GM23338 (cell line): ENCODE measurements at regions not wholly inside any gene's neighbourhood (a gene's known extent, or its start where the extent isn't known, plus 50 kb on each side); places are given as distances from the start of the nearest gene placed in this dataset.

Experiments
- CREB1 ChIP-seq: fragments of 250-450 bp; sonication (Bioruptor Pico); IDR thresholded peaks from 2 replicates; pipeline ENCODE4 v1.5.0; 2020; ENCODE audit warnings: low read depth, mild to moderate bottlenecking, moderate library complexity
- EZH2 ChIP-seq: fragments of 200-600 bp; sonication (generic); IDR thresholded peaks from one replicate; pipeline ENCODE4 v1.8.0; 2017; ENCODE audit warnings: antibody characterized with exemption, mild to moderate bottlenecking, low read depth; ENCODE audit not compliant: unreplicated experiment
- EZH2phosphoT487 ChIP-seq: fragments of 200-600 bp; sonication (generic); IDR thresholded peaks from one replicate; pipeline ENCODE4 v1.8.1; 2018; ENCODE audit warnings: antibody characterized with exemption; ENCODE audit not compliant: unreplicated experiment
- JUNB ChIP-seq: IDR thresholded peaks from one replicate; pipeline ENCODE4 v1.6.1; 2016; ENCODE audit warnings: antibody characterized with exemption; ENCODE audit not compliant: unreplicated experiment
- NANOG ChIP-seq: IDR thresholded peaks from 2 replicates; pipeline ENCODE4 v1.6.1; 2016; ENCODE audit warnings: antibody characterized with exemption, borderline replicate concordance
- POLR2AphosphoS5 ChIP-seq: IDR thresholded peaks from 2 replicates; pipeline ENCODE4 v1.6.1; 2016; ENCODE audit warnings: antibody characterized with exemption, low read depth
- STAT1 ChIP-seq: IDR thresholded peaks from one replicate; pipeline ENCODE4 v1.6.1; 2016; ENCODE audit warnings: antibody characterized with exemption; ENCODE audit not compliant: unreplicated experiment
- ZNF114 ChIP-seq: fragments of 250-450 bp; sonication (Bioruptor Pico); IDR thresholded peaks from 2 replicates; pipeline ENCODE4 v1.5.0; 2020; ENCODE audit warnings: mild to moderate bottlenecking, moderate library complexity
- ZNF331 ChIP-seq: fragments of 250-450 bp; sonication (Bioruptor Pico); IDR thresholded peaks from 2 replicates; pipeline ENCODE4 v1.5.0; 2020; ENCODE audit warnings: low read depth, mild to moderate bottlenecking, moderate library complexity
- TF ChIP-seq, protein P1 (sequence below), 2 experiments: fragments of 200-600 bp in 1 of 2; sonication (generic) in 1 of 2; conservative IDR thresholded peaks; 2 replicates each; pipeline versions ENCODE4 v1.5.1 to v1.6.1; 2016 to 2017; ENCODE audit warnings: antibody characterized with exemption in 2 of 2, low read depth in 2 of 2, mild to moderate bottlenecking in 2 of 2, moderate library complexity in 1 of 2
- TF ChIP-seq, protein P2 (sequence below): IDR thresholded peaks from 2 replicates; pipeline ENCODE4 v1.6.1; 2016; ENCODE audit warnings: antibody characterized with exemption
- TF ChIP-seq, protein P3 (sequence below): IDR thresholded peaks from one replicate; pipeline ENCODE4 v1.6.1; 2018; ENCODE audit warnings: antibody characterized with exemption; ENCODE audit not compliant: unreplicated experiment
- TF ChIP-seq, protein P4 (sequence below): fragments of 250-450 bp; sonication (Bioruptor Pico); IDR thresholded peaks from 2 replicates; pipeline ENCODE4 v1.5.0; 2020; ENCODE audit warnings: mild to moderate bottlenecking, moderate library complexity

GRCh38 chr10:3923033-3923432 is 138.0 kb upstream of the KLF6 start:
- TF ChIP-seq STAT1 (no peak), EZH2 (no peak), CREB1 (CRISPR knock-in tag) (no peak), POLR2AphosphoS5 (no peak), EZH2phosphoT487 (no peak), NANOG (no peak), ZNF114 (CRISPR knock-in tag) (no peak), JUNB (no peak), ZNF331 (CRISPR knock-in tag) (no peak)
- TF ChIP-seq, protein P1, sequence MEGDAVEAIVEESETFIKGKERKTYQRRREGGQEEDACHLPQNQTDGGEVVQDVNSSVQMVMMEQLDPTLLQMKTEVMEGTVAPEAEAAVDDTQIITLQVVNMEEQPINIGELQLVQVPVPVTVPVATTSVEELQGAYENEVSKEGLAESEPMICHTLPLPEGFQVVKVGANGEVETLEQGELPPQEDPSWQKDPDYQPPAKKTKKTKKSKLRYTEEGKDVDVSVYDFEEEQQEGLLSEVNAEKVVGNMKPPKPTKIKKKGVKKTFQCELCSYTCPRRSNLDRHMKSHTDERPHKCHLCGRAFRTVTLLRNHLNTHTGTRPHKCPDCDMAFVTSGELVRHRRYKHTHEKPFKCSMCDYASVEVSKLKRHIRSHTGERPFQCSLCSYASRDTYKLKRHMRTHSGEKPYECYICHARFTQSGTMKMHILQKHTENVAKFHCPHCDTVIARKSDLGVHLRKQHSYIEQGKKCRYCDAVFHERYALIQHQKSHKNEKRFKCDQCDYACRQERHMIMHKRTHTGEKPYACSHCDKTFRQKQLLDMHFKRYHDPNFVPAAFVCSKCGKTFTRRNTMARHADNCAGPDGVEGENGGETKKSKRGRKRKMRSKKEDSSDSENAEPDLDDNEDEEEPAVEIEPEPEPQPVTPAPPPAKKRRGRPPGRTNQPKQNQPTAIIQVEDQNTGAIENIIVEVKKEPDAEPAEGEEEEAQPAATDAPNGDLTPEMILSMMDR (conservative IDR thresholded peaks at IDR 0.05; ENCODE audit: low read depth in 2 of 2): no peak
- TF ChIP-seq, protein P2, sequence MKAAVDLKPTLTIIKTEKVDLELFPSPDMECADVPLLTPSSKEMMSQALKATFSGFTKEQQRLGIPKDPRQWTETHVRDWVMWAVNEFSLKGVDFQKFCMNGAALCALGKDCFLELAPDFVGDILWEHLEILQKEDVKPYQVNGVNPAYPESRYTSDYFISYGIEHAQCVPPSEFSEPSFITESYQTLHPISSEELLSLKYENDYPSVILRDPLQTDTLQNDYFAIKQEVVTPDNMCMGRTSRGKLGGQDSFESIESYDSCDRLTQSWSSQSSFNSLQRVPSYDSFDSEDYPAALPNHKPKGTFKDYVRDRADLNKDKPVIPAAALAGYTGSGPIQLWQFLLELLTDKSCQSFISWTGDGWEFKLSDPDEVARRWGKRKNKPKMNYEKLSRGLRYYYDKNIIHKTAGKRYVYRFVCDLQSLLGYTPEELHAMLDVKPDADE: no peak
- TF ChIP-seq, protein P3, sequence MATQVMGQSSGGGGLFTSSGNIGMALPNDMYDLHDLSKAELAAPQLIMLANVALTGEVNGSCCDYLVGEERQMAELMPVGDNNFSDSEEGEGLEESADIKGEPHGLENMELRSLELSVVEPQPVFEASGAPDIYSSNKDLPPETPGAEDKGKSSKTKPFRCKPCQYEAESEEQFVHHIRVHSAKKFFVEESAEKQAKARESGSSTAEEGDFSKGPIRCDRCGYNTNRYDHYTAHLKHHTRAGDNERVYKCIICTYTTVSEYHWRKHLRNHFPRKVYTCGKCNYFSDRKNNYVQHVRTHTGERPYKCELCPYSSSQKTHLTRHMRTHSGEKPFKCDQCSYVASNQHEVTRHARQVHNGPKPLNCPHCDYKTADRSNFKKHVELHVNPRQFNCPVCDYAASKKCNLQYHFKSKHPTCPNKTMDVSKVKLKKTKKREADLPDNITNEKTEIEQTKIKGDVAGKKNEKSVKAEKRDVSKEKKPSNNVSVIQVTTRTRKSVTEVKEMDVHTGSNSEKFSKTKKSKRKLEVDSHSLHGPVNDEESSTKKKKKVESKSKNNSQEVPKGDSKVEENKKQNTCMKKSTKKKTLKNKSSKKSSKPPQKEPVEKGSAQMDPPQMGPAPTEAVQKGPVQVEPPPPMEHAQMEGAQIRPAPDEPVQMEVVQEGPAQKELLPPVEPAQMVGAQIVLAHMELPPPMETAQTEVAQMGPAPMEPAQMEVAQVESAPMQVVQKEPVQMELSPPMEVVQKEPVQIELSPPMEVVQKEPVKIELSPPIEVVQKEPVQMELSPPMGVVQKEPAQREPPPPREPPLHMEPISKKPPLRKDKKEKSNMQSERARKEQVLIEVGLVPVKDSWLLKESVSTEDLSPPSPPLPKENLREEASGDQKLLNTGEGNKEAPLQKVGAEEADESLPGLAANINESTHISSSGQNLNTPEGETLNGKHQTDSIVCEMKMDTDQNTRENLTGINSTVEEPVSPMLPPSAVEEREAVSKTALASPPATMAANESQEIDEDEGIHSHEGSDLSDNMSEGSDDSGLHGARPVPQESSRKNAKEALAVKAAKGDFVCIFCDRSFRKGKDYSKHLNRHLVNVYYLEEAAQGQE: no peak
- TF ChIP-seq, protein P4, sequence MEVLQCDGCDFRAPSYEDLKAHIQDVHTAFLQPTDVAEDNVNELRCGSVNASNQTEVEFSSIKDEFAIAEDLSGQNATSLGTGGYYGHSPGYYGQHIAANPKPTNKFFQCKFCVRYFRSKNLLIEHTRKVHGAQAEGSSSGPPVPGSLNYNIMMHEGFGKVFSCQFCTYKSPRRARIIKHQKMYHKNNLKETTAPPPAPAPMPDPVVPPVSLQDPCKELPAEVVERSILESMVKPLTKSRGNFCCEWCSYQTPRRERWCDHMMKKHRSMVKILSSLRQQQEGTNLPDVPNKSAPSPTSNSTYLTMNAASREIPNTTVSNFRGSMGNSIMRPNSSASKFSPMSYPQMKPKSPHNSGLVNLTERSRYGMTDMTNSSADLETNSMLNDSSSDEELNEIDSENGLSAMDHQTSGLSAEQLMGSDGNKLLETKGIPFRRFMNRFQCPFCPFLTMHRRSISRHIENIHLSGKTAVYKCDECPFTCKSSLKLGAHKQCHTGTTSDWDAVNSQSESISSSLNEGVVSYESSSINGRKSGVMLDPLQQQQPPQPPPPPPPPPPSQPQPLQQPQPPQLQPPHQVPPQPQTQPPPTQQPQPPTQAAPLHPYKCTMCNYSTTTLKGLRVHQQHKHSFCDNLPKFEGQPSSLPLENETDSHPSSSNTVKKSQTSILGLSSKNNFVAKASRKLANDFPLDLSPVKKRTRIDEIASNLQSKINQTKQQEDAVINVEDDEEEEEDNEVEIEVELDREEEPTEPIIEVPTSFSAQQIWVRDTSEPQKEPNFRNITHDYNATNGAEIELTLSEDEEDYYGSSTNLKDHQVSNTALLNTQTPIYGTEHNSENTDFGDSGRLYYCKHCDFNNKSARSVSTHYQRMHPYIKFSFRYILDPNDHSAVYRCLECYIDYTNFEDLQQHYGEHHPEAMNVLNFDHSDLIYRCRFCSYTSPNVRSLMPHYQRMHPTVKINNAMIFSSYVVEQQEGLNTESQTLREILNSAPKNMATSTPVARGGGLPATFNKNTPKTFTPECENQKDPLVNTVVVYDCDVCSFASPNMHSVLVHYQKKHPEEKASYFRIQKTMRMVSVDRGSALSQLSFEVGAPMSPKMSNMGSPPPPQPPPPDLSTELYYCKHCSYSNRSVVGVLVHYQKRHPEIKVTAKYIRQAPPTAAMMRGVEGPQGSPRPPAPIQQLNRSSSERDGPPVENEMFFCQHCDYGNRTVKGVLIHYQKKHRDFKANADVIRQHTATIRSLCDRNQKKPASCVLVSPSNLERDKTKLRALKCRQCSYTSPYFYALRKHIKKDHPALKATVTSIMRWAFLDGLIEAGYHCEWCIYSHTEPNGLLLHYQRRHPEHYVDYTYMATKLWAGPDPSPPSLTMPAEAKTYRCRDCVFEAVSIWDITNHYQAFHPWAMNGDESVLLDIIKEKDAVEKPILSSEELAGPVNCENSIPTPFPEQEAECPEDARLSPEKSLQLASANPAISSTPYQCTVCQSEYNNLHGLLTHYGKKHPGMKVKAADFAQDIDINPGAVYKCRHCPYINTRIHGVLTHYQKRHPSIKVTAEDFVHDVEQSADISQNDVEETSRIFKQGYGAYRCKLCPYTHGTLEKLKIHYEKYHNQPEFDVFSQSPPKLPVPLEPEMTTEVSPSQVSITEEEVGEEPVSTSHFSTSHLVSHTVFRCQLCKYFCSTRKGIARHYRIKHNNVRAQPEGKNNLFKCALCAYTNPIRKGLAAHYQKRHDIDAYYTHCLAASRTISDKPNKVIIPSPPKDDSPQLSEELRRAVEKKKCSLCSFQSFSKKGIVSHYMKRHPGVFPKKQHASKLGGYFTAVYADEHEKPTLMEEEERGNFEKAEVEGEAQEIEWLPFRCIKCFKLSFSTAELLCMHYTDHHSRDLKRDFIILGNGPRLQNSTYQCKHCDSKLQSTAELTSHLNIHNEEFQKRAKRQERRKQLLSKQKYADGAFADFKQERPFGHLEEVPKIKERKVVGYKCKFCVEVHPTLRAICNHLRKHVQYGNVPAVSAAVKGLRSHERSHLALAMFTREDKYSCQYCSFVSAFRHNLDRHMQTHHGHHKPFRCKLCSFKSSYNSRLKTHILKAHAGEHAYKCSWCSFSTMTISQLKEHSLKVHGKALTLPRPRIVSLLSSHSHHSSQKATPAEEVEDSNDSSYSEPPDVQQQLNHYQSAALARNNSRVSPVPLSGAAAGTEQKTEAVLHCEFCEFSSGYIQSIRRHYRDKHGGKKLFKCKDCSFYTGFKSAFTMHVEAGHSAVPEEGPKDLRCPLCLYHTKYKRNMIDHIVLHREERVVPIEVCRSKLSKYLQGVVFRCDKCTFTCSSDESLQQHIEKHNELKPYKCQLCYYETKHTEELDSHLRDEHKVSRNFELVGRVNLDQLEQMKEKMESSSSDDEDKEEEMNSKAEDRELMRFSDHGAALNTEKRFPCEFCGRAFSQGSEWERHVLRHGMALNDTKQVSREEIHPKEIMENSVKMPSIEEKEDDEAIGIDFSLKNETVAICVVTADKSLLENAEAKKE (CRISPR knock-in tag): no peak
